Psoas muscle (tissue), 7 donors: ENCODE measurements at regions not wholly inside any gene's neighbourhood (a gene's known extent, or its start where the extent isn't known, plus 50 kb on each side); places are given as distances from the start of the nearest gene placed in this dataset.
"Not testable (repeated sequence)": the region's sequence is repeated elsewhere in the genome, so short reads cannot be mapped to it uniquely, and the experiment has no call there.

Experiments
- ATAC-seq, 4 donors: fragments of 200-7000 bp; cut with Tn5 transposase; one replicate each; pipeline ENCODE4 v1.9.1; 2020; ENCODE audit warnings: moderate library complexity in 3 of 4, mild to moderate bottlenecking in 2 of 4
- DNase-seq, 2 donors: peaks; one replicate each; pipeline ENCODE4 v3.0.0-alpha.2; 2020
- H3K27ac ChIP-seq: fragments of 200-600 bp; one replicate; pipeline ENCODE4 v1.8.0; 2022
- H3K27me3 ChIP-seq, 3 donors: fragments of 200-600 bp in 1 of 3; one replicate each; pipeline versions ENCODE4 v1.6.1 to v1.8.0; 2013 to 2022; ENCODE audit warnings: low read length in 2 of 3, mild to moderate bottlenecking in 2 of 3, moderate library complexity in 1 of 3; ENCODE audit not compliant: insufficient read depth in 3 of 3
- H3K36me3 ChIP-seq, 2 donors: fragments of 200-600 bp in 1 of 2; one replicate each; pipeline versions ENCODE4 v1.6.1 to v1.8.0; 2013 to 2022; ENCODE audit warnings: low read depth in 1 of 2, mild to moderate bottlenecking in 1 of 2, moderate library complexity in 1 of 2; ENCODE audit not compliant: insufficient read depth in 1 of 2
- H3K4me1 ChIP-seq: fragments of 200-600 bp; one replicate; pipeline ENCODE4 v1.8.0; 2022
- H3K4me3 ChIP-seq: fragments of 200-600 bp; one replicate; pipeline ENCODE4 v1.8.0; 2022; ENCODE audit warnings: mild to moderate bottlenecking
- H3K9me3 ChIP-seq: fragments of 200-600 bp; one replicate; pipeline ENCODE4 v1.8.0; 2022
- WGBS, 3 donors: extraction: QIAGEN DNeasy Blood & Tissue Kit; methylation state at CpG; one replicate each; pipeline versions ENCODE4 v1.1.6 to v1.1.7; 2013; 5-methylcytosine and 5-hydroxymethylcytosine counted together
- intact Hi-C, 2 donors: fragments of 100-400 bp; cut with DNase I; formaldehyde crosslinking; loops; one replicate each; pipeline versions ENCODE4 v1.11.0 to v1.14.2; 2022
- TF ChIP-seq, protein P1 (sequence below): fragments of 200-600 bp; IDR thresholded peaks from one replicate; pipeline ENCODE4 v1.8.0; 2022; ENCODE audit warnings: antibody characterized with exemption
- donor health status: healthy with polysubstance abuse.
- donor health status: DM: no; HTN: no; CAD: no; lungs with moderate emphysema.
- donor health status: Bipolar disorder and iron deficiency.
- donor health status: healthy.
- donor health status: DM: yes; HTN: yes; CAD: no.
- donor health status: DM: no; HTN: no; CAD: no.
- donor health status: DM: yes; HTN: yes; CAD: no.

DNA sequence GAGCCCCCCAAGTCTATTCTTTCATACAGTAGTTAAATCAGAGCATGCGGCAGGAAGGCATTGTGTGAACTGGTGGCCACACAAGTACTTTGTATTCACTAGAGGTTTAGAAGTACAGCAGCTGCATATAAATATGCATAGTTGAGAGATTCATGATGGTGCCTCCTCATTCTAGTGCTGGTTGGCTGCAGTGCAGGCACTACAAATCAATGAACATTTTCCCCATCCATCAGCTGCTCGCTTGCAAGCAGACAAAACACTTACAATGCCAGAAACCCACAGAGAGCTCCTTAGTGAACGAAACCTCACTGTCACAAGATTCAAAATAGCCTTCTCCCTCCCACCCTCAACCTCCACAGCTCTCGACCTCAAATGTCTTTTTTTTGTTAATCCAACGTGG is 726.2 kb downstream of the USP25 start:
- Histone ChIP-seq H3K4me1 (peaks cover 40% of the 10 kb centered on the region), H3K27me3 (no peaks in the 10 kb centered on the region), H3K27ac (peak overlapping the region; percentile 5), H3K9me3 (no peaks in the 10 kb centered on the region), H3K36me3 (no peaks in the 10 kb centered on the region), H3K4me3 (no peak overlapping the region)
- ATAC-seq (peak; percentile 36 to 69 (median 60)), DNase-seq (no peak)
- intact Hi-C loops, result no loop called here
- 18 to 29% (median 20%) methylated on average over 5 of the region's 5 CpGs for WGBS, 3 donors
- TF ChIP-seq, protein P1, sequence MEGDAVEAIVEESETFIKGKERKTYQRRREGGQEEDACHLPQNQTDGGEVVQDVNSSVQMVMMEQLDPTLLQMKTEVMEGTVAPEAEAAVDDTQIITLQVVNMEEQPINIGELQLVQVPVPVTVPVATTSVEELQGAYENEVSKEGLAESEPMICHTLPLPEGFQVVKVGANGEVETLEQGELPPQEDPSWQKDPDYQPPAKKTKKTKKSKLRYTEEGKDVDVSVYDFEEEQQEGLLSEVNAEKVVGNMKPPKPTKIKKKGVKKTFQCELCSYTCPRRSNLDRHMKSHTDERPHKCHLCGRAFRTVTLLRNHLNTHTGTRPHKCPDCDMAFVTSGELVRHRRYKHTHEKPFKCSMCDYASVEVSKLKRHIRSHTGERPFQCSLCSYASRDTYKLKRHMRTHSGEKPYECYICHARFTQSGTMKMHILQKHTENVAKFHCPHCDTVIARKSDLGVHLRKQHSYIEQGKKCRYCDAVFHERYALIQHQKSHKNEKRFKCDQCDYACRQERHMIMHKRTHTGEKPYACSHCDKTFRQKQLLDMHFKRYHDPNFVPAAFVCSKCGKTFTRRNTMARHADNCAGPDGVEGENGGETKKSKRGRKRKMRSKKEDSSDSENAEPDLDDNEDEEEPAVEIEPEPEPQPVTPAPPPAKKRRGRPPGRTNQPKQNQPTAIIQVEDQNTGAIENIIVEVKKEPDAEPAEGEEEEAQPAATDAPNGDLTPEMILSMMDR, result no peak

- no peaks in the 10 kb centered on the region for H3K36me3 ChIP-seq
- no peaks in the 10 kb centered on the region for H3K9me3 ChIP-seq
- no peaks in the 10 kb centered on the region for H3K27me3 ChIP-seq
- peak; percentile 65 to 84 (median 74) for ATAC-seq
- TF ChIP-seq, protein P1, result no peak
- DNase-seq, result no peak
- peak overlapping the region; percentile 66 for H3K27ac ChIP-seq
- intact Hi-C loops, result no loop called here
- 31 to 41% (median 37%) methylated on average over 5 of the region's 5 CpGs for WGBS, 3 donors
- H3K4me1 ChIP-seq, result peaks cover 35% of the 10 kb centered on the region
- H3K4me3 ChIP-seq, result peak overlapping the region; percentile 48
Measured at GRCh38 chr21:16457498-16457897, 727.7 kb downstream of the USP25 start.

- ATAC-seq, result no peak
- H3K36me3 ChIP-seq, result no peaks in the 10 kb centered on the region
- intact Hi-C loops, result no loop called here
- H3K4me3 ChIP-seq, result no peak overlapping the region
- TF ChIP-seq, protein P1, result no peak
- peaks cover 14% of the 10 kb centered on the region for H3K4me1 ChIP-seq
- H3K9me3 ChIP-seq, result no peaks in the 10 kb centered on the region
- H3K27ac ChIP-seq, result no peak overlapping the region
- no peaks in the 10 kb centered on the region for H3K27me3 ChIP-seq
- DNase-seq, result no peak
- 68 to 77% (median 68%) methylated on average over 2 of the region's 2 CpGs for WGBS, 3 donors
Measured at GRCh38 chr21:16460936-16461335, 731.2 kb downstream of the USP25 start.

DNA sequence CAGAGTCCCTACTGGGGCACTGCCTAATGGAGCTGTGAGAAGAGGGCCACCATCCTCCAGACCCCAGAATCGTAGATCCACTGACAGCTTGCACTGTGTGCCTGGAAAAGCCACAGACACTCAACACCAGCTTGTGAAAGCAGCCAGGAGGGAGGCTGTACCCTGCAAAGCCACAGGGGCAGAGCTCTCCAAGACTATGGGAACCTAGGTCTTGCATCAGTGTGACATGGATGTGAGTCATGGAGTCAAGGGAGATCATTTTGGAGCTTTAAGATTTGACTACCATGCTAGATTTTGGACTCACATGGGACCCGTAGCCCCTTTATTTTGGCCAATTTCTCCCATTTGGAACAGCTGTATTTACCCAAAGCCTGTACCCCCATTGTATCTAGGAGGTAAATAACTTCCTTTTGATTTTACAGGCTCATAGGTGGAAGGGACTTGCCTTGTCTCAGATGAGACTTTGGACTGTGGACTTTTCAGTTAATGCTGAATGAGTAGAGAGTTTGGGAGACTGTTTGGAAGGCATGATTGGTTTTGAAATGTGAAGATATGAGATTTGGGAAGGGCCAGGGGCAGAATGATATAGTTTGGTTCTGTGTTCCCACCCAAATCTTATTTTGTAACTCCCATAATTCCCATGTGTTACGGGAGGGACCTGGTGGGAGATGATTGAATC is 734.6 kb downstream of the USP25 start:
- WGBS, 3 donors, result 87 to 97% (median 91%) methylated on average over 3 of the region's 3 CpGs
- ATAC-seq, result peak in 2 of 4 donors; percentile 62

DNA sequence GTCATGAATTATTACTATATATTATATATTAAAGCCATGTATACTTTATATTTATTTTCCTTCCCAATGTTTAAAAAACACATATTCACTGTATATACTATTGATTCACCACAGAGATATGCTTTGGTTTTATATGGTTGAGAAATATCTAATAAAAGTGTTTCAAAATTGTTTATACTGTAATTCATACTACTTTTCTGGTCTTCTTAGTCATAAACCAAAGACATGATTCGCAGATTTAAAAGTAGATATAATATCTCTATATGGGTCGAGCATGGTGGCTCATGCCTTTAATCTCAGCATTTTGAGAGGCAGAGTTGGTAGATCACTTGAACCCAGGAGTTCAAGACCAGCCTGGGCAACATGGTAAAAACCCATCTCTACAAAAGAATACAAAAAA is 738.4 kb downstream of the USP25 start:
- ATAC-seq, result no peak
- no peaks in the 10 kb centered on the region for H3K27me3 ChIP-seq
- TF ChIP-seq, protein P1, result no peak
- H3K4me3 ChIP-seq, result no peak overlapping the region
- H3K36me3 ChIP-seq, result no peaks in the 10 kb centered on the region
- peaks cover 18% of the 10 kb centered on the region for H3K4me1 ChIP-seq
- 67 to 98% (median 91%) methylated on average over 2 of the region's 2 CpGs for WGBS, 3 donors
- intact Hi-C loops, result no loop called here
- no peak for DNase-seq
- no peak overlapping the region for H3K27ac ChIP-seq
- no peaks in the 10 kb centered on the region for H3K9me3 ChIP-seq

More for the DNA sequence above, 734.6 kb downstream of the USP25 start:
- H3K36me3 ChIP-seq, H3K27me3 ChIP-seq, H3K4me3 ChIP-seq, H3K9me3 ChIP-seq, H3K4me1 ChIP-seq, H3K27ac ChIP-seq, intact Hi-C loops: not testable (repeated sequence)
- DNase-seq, result peak in 1 of 2 donors; percentile 16
